ENCODE measurements at regions not wholly inside any gene's neighbourhood (a gene's known extent, or its start where the extent isn't known, plus 50 kb on each side); places are given as distances from the start of the nearest gene placed in this dataset.

DNA sequence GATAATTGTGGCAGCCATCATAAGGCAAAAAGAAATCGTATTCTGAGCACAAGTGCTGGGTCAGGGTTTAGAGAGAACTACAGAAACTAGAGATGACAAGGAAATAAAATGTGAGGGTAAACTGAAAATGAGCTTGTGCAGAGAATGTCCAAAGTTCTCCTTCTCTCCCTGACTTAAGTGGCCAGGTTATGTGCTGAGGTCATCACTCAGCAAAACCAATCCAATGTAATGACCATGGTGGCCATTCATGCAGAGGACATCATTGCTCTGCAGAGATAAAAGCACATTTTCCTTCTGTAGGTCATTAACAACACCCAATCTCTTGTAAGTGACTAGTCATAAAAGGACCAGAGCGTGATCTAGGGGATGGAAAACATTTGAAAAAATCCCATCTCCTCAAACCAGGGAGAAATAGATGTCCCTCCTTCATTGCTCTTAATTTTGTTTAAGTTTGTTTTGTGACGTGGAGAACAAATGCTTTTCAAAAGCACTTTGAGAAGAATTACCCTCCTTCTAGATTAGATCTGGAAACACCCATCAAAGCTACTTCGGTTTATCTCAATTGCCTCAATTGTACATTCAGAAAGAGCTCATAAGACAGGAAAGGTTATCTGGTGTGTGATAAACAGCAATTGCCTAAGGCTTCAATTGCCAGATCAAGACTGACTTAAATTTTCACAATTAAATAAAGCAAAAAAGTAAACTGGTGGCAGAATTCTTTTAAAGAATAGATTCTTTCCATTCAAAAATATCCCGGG, 173.4 kb downstream of the SERPINI1 start:
- TF ChIP-seq, protein P1, sequence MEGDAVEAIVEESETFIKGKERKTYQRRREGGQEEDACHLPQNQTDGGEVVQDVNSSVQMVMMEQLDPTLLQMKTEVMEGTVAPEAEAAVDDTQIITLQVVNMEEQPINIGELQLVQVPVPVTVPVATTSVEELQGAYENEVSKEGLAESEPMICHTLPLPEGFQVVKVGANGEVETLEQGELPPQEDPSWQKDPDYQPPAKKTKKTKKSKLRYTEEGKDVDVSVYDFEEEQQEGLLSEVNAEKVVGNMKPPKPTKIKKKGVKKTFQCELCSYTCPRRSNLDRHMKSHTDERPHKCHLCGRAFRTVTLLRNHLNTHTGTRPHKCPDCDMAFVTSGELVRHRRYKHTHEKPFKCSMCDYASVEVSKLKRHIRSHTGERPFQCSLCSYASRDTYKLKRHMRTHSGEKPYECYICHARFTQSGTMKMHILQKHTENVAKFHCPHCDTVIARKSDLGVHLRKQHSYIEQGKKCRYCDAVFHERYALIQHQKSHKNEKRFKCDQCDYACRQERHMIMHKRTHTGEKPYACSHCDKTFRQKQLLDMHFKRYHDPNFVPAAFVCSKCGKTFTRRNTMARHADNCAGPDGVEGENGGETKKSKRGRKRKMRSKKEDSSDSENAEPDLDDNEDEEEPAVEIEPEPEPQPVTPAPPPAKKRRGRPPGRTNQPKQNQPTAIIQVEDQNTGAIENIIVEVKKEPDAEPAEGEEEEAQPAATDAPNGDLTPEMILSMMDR (optimal IDR thresholded peaks at IDR 0.05 in 1 of 3, IDR thresholded peaks at IDR 0.05 in 1 of 3, conservative IDR thresholded peaks at IDR 0.05 in 1 of 3; ENCODE audit: extremely low read depth in 1 of 3, insufficient read depth in 2 of 3, low read length in 3 of 3): no peak
- TF ChIP-seq EZH2 (IDR thresholded peaks at IDR 0.05; ENCODE audit: low read length): no peak
